Gastrocnemius medialis (tissue), 4 donors: ENCODE measurements at regions not wholly inside any gene's neighbourhood (a gene's known extent, or its start where the extent isn't known, plus 50 kb on each side); places are given as distances from the start of the nearest gene placed in this dataset.

Experiments used
- ATAC-seq, 2 donors: fragments of 150-250 bp; one replicate each; pipeline ENCODE4 v1.9.1; 2016
- DNase-seq, 2 donors: peaks; one replicate each; pipeline ENCODE4 v3.0.0-alpha.2; 2019
- H3K27ac ChIP-seq, 4 donors: fragments of 200-600 bp; sonication (generic); 1 replicate in 1 of 4; 2 replicates in 3 of 4; pipeline ENCODE4 v1.5.1; 2016 to 2018; ENCODE audit warnings: mild to moderate bottlenecking in 2 of 4, moderate library complexity in 1 of 4
- H3K27me3 ChIP-seq, 3 donors: fragments of 200-600 bp; sonication (generic) in 2 of 3; 1 replicate in 1 of 3; 2 replicates in 2 of 3; pipeline versions ENCODE4 v1.5.1 to v1.6.0; 2016 to 2019; ENCODE audit warnings: mild to moderate bottlenecking in 1 of 3, moderate library complexity in 1 of 3
- H3K36me3 ChIP-seq, 2 donors: fragments of 200-600 bp; sonication (generic) in 1 of 2; one replicate each; pipeline ENCODE4 v1.5.1; 2017 to 2018
- H3K4me1 ChIP-seq, 2 donors: fragments of 200-600 bp; sonication (generic) in 1 of 2; one replicate each; pipeline ENCODE4 v1.5.1; 2016 to 2017; ENCODE audit warnings: mild to moderate bottlenecking in 2 of 2
- H3K4me3 ChIP-seq, 4 donors: fragments of 200-600 bp; sonication (generic) in 3 of 4; 1 replicate in 1 of 4; 2 replicates in 3 of 4; pipeline ENCODE4 v1.5.1; 2016 to 2019; ENCODE audit warnings: mild to moderate bottlenecking in 2 of 4
- H3K9me3 ChIP-seq, 3 donors: fragments of 200-600 bp; sonication (generic) in 2 of 3; 1 replicate in 1 of 3; 2 replicates in 2 of 3; pipeline ENCODE4 v1.5.1; 2016 to 2019
- POLR2A ChIP-seq, 2 donors: fragments of 450-650 bp; IDR thresholded peaks; one replicate each; pipeline ENCODE4 v1.6.1; 2017; ENCODE audit warnings: antibody characterized with exemption in 2 of 2, mild to moderate bottlenecking in 2 of 2, moderate library complexity in 2 of 2
- in situ Hi-C, 4 donors: fragments of 200-750 bp; cut with MboI; loops; one replicate each; pipeline versions ENCODE4 v1.15.0 to v1.8.0; 2017; ENCODE audit warnings: low sequenced_read_pairs in 4 of 4
- intact Hi-C: fragments of 100-400 bp; cut with DNase I; formaldehyde crosslinking; loops from one replicate; pipeline ENCODE4 v1.15.1; 2023; ENCODE audit warnings: low total_unique reads
- TF ChIP-seq, protein P1 (sequence below), 5 experiments: fragments of 450-650 bp in 3 of 5; fragments of 200-600 bp in 2 of 5; sonication (generic) in 2 of 5; IDR thresholded peaks in 4 of 5; conservative IDR thresholded peaks in 1 of 5; 1 replicate in 4 of 5; 2 replicates in 1 of 5; pipeline ENCODE4 v1.5.1; 2016 to 2019; ENCODE audit warnings: antibody characterized with exemption in 5 of 5, mild to moderate bottlenecking in 3 of 5, moderate library complexity in 3 of 5

DNA sequence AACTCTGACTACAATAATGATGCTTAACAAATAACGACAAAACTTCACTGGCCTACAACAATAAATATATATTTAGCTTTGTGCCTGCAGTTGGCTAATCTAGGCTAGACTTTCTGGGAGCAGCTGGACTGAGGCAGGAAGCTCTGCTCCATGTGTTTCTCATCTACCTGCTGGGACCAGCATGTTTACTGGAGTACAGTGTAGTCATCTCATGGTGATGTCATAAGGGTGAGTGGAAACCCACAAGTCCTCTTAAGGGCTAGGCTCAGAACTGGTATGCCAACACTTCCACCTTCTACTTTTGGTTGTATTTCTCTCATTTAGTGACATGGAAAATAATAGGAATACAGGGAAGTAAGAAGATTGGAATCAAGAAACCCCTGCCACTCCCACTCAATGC, 85.7 kb upstream of the NIPBL start:
- no peaks in the 10 kb centered on the region for H3K9me3 ChIP-seq
- no peak for DNase-seq
- in situ Hi-C loops, result no loop called here
- TF ChIP-seq, protein P1, sequence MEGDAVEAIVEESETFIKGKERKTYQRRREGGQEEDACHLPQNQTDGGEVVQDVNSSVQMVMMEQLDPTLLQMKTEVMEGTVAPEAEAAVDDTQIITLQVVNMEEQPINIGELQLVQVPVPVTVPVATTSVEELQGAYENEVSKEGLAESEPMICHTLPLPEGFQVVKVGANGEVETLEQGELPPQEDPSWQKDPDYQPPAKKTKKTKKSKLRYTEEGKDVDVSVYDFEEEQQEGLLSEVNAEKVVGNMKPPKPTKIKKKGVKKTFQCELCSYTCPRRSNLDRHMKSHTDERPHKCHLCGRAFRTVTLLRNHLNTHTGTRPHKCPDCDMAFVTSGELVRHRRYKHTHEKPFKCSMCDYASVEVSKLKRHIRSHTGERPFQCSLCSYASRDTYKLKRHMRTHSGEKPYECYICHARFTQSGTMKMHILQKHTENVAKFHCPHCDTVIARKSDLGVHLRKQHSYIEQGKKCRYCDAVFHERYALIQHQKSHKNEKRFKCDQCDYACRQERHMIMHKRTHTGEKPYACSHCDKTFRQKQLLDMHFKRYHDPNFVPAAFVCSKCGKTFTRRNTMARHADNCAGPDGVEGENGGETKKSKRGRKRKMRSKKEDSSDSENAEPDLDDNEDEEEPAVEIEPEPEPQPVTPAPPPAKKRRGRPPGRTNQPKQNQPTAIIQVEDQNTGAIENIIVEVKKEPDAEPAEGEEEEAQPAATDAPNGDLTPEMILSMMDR (IDR thresholded peaks at IDR 0.05 in 4 of 5, conservative IDR thresholded peaks at IDR 0.05 in 1 of 5), result no peak
- TF ChIP-seq POLR2A (IDR thresholded peaks at IDR 0.05), result no peak
- no peaks in the 10 kb centered on the region for H3K36me3 ChIP-seq
- no peak for ATAC-seq
- H3K4me1 ChIP-seq, result peaks cover 0 to 12% of the 10 kb centered on the region in 2 donors
- no peaks in the 10 kb centered on the region for H3K27me3 ChIP-seq
- no peak overlapping the region for H3K4me3 ChIP-seq
- H3K27ac ChIP-seq, result no peak overlapping the region
- intact Hi-C loops, result no loop called here

DNA sequence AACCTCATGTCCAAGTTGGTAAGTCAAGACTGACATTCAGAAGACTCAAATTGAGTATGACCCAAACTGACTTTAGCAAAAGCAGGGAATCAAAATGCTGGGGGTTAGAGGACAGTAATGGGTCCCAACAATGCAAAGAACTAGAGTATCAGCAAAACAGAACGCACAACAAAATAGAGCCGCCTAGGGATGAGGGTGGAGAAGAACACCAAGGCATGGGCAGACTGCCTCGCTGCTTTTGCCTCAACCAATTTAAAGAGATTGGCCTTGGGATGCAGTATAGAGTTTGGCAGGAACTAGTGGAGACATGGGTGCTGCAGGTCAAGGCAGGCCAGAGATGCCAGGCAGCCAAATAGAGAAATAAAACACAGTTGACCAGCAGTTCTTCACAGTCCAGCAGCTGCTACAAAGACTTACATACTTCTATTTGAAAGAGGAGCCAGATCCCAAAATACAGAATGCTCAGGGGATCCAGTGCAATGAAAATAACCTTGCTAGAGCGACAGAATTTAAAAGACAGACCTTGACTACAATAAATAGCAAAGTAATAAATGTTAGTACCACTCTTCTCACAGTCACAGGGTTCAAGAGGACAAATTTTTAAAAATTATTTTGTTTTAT, 83.9 kb upstream of the NIPBL start:
- no peaks in the 10 kb centered on the region for H3K9me3 ChIP-seq
- intact Hi-C loops, result no loop called here
- H3K4me1 ChIP-seq, result peaks cover 0 to 17% of the 10 kb centered on the region in 2 donors
- in situ Hi-C loops, result no loop called here
- no peaks in the 10 kb centered on the region for H3K36me3 ChIP-seq
- no peak overlapping the region for H3K27ac ChIP-seq
- ATAC-seq, result no peak
- DNase-seq, result no peak
- H3K27me3 ChIP-seq, result no peaks in the 10 kb centered on the region
- TF ChIP-seq POLR2A (IDR thresholded peaks at IDR 0.05), result no peak
- TF ChIP-seq, protein P1 (IDR thresholded peaks at IDR 0.05 in 4 of 5, conservative IDR thresholded peaks at IDR 0.05 in 1 of 5), result no peak
- H3K4me3 ChIP-seq, result no peak overlapping the region

DNA sequence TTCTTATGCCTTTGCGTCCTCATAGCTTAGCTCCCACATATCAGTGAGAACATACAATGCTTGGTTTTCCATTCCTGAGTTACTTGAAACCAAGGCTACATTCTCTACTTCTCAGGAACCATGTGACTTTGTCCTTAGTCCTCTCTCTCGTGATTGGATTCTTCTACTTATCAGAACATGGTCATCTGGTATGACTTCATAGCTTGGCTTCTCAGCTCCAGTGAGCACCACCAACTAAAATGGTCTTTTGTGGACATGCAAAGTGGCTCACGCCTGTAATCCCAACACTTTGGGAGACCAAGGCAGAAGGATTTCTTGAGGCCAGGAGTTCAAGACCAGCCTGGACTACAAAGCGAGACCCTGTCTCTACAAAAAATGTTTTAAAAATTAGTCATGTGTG, 81.2 kb upstream of the NIPBL start:
- Histone ChIP-seq H3K4me3 (no peak overlapping the region), H3K27ac (no peak overlapping the region), H3K36me3 (no peaks in the 10 kb centered on the region), H3K4me1 (peaks cover 0 to 17% of the 10 kb centered on the region in 2 donors), H3K27me3 (no peaks in the 10 kb centered on the region), H3K9me3 (no peaks in the 10 kb centered on the region)
- intact Hi-C loops, result no loop called here
- no peak for ATAC-seq
- DNase-seq, result no peak
- TF ChIP-seq, protein P1 (IDR thresholded peaks at IDR 0.05 in 4 of 5, conservative IDR thresholded peaks at IDR 0.05 in 1 of 5), result no peak
- TF ChIP-seq POLR2A (IDR thresholded peaks at IDR 0.05), result no peak
- in situ Hi-C loops, result no loop called here

DNA sequence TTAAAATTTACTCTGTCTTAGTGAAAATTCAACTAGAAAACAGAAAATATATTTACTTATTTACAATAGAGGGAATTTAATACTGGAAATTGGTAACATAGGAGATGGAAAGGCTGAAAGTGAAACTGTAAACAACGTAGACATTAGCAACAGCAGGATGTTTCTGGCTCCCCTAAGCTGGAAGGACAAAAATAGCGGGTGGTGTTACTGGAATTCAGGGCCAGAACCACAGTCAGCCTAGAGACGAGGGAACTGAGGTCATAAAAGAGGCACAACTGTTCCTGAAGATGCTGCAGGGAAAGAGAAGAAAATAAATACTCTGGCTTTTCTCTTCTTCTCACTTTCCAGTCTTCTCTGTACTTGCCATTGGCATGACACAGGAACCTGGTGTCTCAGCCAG, 80.4 kb upstream of the NIPBL start:
- in situ Hi-C loops, result no loop called here
- H3K36me3 ChIP-seq, result no peaks in the 10 kb centered on the region

More for the DNA sequence above, 80.4 kb upstream of the NIPBL start:
- DNase-seq (no peak), ATAC-seq (no peak)
- TF ChIP-seq, protein P1 (IDR thresholded peaks at IDR 0.05 in 4 of 5, conservative IDR thresholded peaks at IDR 0.05 in 1 of 5), result no peak
- no peak for TF ChIP-seq POLR2A (IDR thresholded peaks at IDR 0.05)
- Histone ChIP-seq H3K27ac (no peak overlapping the region), H3K27me3 (no peaks in the 10 kb centered on the region), H3K4me1 (peaks cover 0 to 15% of the 10 kb centered on the region in 2 donors), H3K9me3 (no peaks in the 10 kb centered on the region), H3K4me3 (no peak overlapping the region)
- intact Hi-C loops, result no loop called here
